Lower leg skin (tissue), 4 donors: ENCODE measurements at regions not wholly inside any gene's neighbourhood (a gene's known extent, or its start where the extent isn't known, plus 50 kb on each side); places are given as distances from the start of the nearest gene placed in this dataset.
"Not testable (repeated sequence)": the region's sequence is repeated elsewhere in the genome, so short reads cannot be mapped to it uniquely, and the experiment has no call there.

Experiments used
- DNase-seq, 2 donors: peaks; one replicate each; pipeline ENCODE4 v3.0.0-alpha.2; 2019; ENCODE audit warnings: low spot score in 2 of 2
- H3K4me3 ChIP-seq: fragments of 200-600 bp; sonication (generic); 2 replicates; pipeline ENCODE4 v1.5.1; 2017; ENCODE audit warnings: mild to moderate bottlenecking, low read depth; ENCODE audit not compliant: poor library complexity, severe bottlenecking
- POLR2A ChIP-seq, 2 donors: fragments of 450-650 bp; IDR thresholded peaks; one replicate each; pipeline ENCODE4 v1.6.1; 2016 to 2017; ENCODE audit warnings: antibody characterized with exemption in 2 of 2, mild to moderate bottlenecking in 1 of 2, moderate library complexity in 1 of 2
- WGBS, 2 donors: methylation state at CpG; one replicate each; pipeline ENCODE4 v1.1.5; 2018; 5-methylcytosine and 5-hydroxymethylcytosine counted together
- intact Hi-C: fragments of 100-400 bp; cut with DNase I; formaldehyde crosslinking; loops from one replicate; pipeline ENCODE4 v1.15.0; 2023; ENCODE audit warnings: low total_unique reads
- TF ChIP-seq, protein P1 (sequence below), 3 donors: fragments of 450-650 bp; IDR thresholded peaks; one replicate each; pipeline ENCODE4 v1.5.1; 2016; ENCODE audit warnings: antibody characterized with exemption in 3 of 3, mild to moderate bottlenecking in 3 of 3, moderate library complexity in 2 of 3

- H3K4me3 ChIP-seq = no peak overlapping the region
- no peak for DNase-seq
- intact Hi-C loops = no loop called here
- 82 to 87% methylated on average over 2 of the region's 2 CpGs for WGBS, 2 donors
- TF ChIP-seq, protein P1, sequence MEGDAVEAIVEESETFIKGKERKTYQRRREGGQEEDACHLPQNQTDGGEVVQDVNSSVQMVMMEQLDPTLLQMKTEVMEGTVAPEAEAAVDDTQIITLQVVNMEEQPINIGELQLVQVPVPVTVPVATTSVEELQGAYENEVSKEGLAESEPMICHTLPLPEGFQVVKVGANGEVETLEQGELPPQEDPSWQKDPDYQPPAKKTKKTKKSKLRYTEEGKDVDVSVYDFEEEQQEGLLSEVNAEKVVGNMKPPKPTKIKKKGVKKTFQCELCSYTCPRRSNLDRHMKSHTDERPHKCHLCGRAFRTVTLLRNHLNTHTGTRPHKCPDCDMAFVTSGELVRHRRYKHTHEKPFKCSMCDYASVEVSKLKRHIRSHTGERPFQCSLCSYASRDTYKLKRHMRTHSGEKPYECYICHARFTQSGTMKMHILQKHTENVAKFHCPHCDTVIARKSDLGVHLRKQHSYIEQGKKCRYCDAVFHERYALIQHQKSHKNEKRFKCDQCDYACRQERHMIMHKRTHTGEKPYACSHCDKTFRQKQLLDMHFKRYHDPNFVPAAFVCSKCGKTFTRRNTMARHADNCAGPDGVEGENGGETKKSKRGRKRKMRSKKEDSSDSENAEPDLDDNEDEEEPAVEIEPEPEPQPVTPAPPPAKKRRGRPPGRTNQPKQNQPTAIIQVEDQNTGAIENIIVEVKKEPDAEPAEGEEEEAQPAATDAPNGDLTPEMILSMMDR (IDR thresholded peaks at IDR 0.05) = no peak
- no peak for TF ChIP-seq POLR2A (IDR thresholded peaks at IDR 0.05)
Observed at GRCh38 chr13:90883592-90883991, 463.9 kb upstream of the MIR17HG start.

DNA sequence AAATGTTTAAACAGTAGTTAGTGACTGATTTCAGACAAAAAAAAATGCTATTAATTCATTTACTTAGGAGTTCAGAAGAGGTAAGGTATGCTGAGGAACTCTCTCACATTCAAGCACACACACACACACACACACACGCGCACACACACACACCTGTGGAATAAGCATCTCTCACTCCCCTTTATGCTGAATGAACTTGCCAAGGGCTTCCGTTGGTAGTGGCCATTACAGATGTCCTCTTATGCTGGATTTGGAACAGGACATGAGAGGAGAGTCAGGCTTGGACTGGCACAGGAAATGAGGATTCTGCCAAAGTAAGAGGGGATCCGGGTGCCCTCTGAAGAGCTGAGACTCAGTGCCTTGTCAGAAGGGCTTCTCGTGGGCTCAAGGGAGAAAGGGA is 463.4 kb upstream of the MIR17HG start:
- 80 to 82% methylated on average over 5 of the region's 5 CpGs for WGBS, 2 donors
- intact Hi-C loops = no loop called here
- no peak for DNase-seq

DNA sequence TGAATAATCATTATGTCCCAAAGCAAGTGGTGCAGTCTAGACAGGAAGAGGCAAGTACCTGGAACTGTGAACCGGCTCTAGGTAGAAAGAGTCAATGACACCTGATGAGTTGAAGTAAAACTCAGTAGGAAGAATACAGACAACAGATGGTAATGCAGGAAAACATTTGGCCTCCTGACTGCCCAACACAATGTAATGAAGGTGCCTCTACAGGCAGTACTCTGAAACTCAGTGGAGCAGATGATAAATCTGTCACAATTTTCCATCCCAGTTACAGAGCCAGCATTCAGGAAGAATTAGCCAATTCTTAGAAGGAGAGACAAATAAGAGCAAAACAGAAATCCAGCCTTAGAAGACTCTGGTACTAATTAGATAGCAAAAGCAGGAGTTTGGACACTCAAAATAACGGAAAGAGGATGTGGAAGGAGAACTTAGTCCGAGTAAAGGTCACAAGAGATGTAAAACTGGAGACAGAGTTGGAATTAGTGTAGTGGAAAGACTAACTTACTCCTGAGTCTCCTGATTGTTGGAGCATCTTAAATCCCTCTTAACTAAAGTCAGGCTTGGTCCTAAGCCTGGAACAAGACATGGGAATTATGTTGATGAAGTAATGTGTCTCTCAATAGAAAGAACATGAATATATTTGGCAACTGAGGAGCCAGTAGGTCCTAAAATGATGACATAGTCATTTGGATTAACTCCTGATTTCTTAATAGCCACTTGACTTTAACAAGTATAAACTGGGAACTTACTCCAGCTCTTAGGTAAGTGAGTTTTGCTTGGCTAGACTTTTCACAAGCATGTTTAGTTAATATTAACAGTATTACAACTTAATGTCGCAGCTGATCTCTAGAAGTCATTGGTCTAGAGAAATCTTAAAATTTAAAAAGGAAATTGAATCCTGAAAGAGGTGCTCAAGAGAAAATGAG is 457.3 kb upstream of the MIR17HG start:
- WGBS, 2 donors = 61% methylated on average over 4 of the region's 4 CpGs
- intact Hi-C loops = no loop called here
- no peak overlapping the region for H3K4me3 ChIP-seq
- TF ChIP-seq, protein P1 (IDR thresholded peaks at IDR 0.05) = no peak
- TF ChIP-seq POLR2A (IDR thresholded peaks at IDR 0.05) = no peak
- no peak for DNase-seq

More for the DNA sequence above, 463.4 kb upstream of the MIR17HG start:
- no peak for TF ChIP-seq POLR2A (IDR thresholded peaks at IDR 0.05)
- TF ChIP-seq, protein P1 (IDR thresholded peaks at IDR 0.05) = no peak
- H3K4me3 ChIP-seq = no peak overlapping the region

DNA sequence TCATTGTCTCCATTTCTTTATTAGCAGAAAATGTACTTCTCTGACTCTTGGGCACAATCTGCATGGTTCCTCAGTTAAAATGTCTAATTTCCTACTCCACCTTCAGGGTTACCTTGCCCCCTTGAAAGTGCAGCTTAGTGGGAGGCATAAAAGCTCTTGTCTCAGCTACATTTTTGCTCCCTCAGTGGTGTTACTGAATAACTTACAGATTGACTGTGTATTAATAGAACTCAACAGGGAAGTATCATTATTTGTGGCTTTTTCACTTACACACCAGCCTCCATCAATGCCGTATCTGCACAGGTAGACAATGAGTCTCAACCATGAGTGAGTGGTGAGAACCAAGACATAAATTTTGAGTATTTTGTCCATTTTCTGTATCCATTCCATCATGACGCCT is 456.2 kb upstream of the MIR17HG start:
- H3K4me3 ChIP-seq = no peak overlapping the region
- 85 to 90% methylated on average over 2 of the region's 2 CpGs for WGBS, 2 donors
- intact Hi-C loops = no loop called here
- no peak for DNase-seq
- TF ChIP-seq, protein P1 (IDR thresholded peaks at IDR 0.05) = no peak
- TF ChIP-seq POLR2A (IDR thresholded peaks at IDR 0.05) = no peak

DNA sequence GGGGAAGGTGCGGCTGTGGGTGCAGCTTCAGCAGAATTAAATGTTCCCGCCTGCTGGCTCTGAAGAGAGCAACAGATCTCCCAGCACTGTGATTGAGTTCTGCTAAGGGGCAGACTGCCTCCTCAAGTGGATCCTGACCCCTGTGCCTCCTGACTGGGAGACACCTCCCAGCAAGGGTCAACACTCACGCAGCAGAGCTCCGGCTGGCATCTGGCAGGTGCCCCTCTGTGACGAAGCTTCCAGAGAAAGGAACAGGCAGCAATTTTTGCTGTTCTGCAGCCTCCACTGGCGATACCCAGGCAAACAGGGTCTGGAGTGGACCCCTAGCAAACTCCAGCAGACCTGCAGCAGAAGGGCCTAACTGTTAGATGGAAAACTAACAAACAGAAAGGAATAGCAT is 454.3 kb upstream of the MIR17HG start:
- intact Hi-C loops, H3K4me3 ChIP-seq, DNase-seq: not testable (repeated sequence)
- 86 to 95% methylated on average over 5 to 6 of the region's 6 CpGs for WGBS, 2 donors

DNA sequence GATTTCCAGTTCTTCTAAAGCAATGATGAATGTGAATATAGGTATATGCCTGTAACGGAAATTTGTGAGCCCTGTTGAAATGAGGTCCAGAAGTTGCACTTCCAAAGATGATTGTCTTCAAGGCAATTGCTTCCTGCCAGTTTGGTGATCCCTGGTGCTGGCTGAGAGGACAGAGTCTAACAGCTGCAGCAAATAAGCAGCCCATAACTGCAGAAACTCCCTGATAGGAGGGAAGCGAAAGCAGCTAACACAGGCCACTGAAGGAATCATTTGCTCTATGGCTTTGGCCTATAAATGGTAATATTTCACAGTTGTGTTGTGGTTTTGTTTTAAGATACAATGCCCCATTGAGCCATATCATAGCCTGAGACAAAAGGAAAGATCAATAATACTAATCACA is 451.5 kb upstream of the MIR17HG start:
- no peak for DNase-seq
- 76 to 79% methylated on average over 2 of the region's 2 CpGs for WGBS, 2 donors
- H3K4me3 ChIP-seq = no peak overlapping the region
- no peak for TF ChIP-seq POLR2A (IDR thresholded peaks at IDR 0.05)
- TF ChIP-seq, protein P1 (IDR thresholded peaks at IDR 0.05) = no peak
- intact Hi-C loops = no loop called here
